GM21367 (cell line): ENCODE measurements at regions not wholly inside any gene's neighbourhood (a gene's known extent, or its start where the extent isn't known, plus 50 kb on each side); places are given as distances from the start of the nearest gene placed in this dataset.

Source experiments
- ATAC-seq: cut with Tn5 transposase; IDR thresholded peaks from one replicate; pipeline ENCODE4 v1.9.1; 2021; ENCODE audit not compliant: unreplicated experiment

DNA sequence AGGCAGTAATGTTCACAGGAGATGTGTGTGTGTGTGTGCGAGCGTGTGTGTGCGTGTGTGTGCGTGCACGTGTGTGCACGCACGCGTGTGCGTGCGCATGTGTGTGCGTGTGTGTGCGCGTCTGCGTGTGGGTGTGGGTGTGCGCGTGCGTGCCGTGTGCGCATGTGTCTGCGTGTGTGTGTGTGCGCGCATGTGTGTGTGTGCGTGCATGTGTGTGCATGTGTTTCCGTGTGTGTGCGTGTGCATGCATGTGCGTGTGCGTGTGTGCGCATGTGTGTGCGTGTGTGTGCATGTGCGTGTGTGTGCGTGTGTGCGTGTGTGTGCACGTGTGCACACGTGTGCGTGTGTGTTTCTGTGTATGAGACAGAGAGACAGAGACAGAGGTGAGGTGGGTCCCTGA lies 136.0 kb upstream of the CST7 start:
- no peak for ATAC-seq

GRCh38 chr20:24813496-24813895 lies 135.6 kb upstream of the CST7 start:
- ATAC-seq, result no peak

- ATAC-seq, result no peak
These were observed 135.1 kb upstream of the CST7 start for GRCh38 chr20:24813936-24814335.

DNA sequence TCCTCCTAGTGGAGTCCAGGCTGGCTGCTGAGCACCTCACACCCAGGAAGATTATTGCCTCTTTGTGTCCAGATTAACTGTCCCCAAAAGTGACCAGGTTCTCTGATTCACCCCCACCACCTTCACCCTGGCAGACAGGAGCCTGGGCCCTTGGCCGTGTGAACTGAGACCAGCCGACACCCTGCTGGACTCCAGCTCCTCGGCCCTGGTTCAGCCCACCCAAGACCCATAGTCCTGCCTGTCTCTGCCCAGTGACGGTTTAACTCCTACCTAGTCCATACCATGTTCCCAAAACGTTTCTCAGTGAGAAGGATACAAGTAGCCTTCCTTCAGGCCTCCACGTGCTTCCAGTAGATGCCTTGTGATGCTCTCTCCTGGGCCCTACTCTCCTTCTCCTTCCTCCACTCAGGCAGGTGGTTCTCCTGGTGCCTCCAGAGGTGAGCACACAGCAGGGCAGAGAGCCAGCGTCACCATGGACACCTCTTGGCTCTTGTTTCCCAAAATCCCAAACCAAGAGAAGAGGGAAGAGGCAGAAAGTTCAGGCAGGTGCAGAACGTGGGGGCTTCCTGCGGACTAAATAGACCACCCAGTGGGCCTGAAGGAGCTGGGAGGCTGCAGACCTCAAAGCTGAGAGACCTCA lies 134.4 kb upstream of the CST7 start:
- ATAC-seq, result no peak

DNA sequence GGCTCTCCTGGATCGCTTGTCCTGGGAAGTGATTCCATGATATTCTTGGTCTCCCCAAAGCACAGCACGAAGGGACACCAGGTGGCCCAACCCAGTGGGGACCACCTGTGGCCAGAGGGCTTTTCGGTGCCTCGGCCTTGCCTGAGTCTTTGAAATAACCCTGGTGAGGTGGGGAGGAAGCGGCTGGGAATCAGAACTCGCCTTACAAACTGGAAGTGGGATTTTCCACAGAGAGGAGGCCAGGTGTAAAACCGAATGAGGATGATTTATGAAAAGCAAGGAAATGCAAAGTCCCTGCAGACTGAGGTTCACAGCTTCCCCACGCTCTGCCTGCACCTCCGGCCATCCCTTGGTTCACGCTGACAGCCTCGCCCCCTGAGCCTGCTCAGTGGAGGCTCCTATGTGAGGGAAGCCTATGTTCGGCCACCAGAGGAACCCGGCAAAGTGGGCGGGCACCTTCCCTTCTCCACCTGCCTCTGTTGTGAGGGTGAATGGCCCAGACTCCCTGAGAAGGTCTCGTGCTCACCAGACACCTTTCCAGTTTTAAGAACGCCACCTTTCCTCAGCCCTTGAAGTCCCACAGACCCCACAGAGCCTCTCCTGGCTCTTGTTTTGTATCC lies 133.8 kb upstream of the CST7 start:
- no peak for ATAC-seq

DNA sequence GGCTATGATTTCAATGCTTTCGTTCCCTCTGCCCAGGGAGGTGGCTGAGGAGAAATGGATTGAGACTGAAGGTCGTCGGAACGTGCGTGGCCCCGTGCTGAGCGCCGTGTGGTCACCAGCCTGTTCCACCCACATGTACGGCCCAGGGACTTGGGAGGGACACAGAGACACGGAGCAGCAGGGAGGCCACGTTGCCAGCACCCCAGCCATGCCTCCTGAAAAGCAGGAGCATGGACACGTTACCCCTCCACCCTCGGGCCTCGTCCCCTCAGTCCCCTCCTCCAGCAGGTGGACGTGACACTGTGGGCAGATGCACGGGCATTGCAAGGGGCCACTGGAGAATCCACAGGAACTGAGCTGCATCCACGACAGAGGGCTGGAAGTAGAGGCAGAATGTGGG lies 133.1 kb upstream of the CST7 start:
- ATAC-seq, result no peak

DNA sequence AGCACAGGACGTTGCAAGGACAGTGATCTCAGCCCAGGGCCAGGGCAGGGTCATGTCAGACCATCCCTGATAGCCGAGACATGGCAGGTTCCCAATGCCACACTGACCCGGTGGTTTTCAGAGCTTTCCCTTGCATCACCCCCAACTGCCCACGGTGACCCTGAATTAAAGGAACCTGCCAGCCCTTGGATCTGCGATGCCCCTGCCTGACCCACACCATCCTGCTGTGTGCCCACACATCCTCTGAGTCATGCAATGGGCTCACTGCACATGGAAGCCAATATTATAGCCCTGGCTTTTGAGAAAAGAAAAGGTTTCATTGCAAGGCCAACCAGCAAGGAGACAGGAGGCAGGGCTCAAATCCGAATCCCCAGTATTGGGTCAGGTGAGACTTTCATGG lies 132.6 kb upstream of the CST7 start:
- ATAC-seq, result no peak

DNA sequence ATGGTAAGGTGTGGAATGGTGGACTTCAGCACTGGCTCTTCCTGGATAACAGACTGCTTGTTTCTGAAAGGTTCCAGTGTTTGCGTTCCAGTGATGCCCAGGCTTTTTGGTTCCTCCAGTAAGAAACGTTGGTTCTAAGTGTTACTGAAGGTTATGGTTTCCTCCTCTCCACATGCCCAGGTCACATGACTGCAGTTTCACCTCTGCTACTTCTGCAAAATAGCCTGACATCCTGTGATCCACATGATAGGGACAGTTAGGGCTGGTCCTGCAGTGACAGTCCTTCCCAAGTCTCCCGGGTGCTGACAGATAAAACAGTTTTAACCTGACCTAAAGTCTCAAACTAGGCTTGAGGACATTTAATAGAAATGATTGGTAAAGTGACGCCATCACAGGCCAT lies 132.2 kb upstream of the CST7 start:
- ATAC-seq, result no peak

DNA sequence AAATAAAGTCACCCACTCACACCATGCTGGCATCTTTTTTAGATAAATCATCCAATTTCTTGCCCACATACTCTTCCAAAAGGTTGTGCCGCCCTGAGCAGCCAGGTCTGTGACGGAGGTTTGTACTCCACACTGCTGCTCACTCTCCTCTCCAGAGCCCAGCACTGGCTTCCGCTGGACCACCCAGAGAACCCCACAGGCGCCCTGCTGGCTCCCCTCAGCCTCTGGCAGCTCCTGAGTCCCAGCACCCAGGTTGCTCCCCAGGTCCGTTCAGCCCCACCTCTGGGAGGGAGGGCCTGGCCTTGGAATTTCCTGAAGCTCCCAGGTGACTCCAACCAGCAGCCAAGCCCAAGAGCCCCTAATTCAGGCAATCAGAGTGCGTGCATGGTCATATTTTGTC lies 131.7 kb upstream of the CST7 start:
- no peak for ATAC-seq

GRCh38 chr20:24818056-24818455 lies 131.0 kb upstream of the CST7 start:
- ATAC-seq, result no peak

DNA sequence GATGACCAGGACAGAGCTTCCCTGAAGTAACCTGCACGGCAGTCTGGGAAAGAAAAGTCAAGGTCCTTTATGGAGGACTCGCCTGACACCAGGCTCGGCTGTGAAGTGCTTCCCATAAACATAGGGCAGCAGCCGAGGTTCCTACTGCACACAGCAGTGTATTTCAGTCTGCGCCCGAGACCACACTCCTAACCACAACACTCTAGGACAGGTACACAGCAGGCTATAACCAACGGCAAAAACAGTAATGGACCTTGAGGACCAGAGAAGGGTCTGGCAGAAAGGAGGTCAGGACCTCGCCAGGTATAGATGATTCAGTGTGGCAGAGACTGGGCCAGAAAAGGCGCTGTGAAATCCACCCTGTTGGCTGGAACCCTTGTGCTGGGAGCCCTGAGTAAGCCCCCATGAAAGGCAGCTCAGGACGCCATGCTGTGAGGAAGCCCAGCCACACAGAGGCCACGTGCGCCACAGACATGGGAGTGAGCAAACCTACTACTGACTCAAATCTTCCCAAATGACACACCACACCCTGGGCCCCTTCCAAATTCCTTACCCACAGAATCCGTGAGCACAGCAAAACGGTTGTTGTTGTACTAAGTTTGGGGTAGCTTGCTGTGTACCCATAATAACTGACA lies 129.6 kb upstream of the CST7 start:
- ATAC-seq, result no peak

DNA sequence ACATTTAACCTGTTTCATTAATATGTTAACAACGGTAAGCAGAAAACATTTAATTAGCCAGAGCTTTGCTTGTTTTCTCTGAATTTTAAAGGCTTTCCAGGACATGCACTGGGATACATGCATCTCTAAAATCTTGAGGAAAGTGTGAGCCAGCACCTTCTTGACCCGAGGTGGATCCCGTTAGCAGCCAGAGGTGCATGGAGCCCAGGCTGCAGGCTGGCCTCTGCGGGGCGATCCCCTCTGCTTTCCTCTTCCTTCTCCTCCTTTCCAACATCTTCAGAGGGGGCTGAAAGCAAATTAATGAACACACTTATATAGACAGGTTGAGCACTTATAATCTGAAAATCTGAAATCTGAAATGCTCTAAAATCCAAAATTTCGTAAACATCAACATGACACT lies 128.7 kb upstream of the CST7 start:
- no peak for ATAC-seq

GRCh38 chr20:24821391-24821790 lies 127.7 kb upstream of the CST7 start:
- ATAC-seq, result no peak

DNA sequence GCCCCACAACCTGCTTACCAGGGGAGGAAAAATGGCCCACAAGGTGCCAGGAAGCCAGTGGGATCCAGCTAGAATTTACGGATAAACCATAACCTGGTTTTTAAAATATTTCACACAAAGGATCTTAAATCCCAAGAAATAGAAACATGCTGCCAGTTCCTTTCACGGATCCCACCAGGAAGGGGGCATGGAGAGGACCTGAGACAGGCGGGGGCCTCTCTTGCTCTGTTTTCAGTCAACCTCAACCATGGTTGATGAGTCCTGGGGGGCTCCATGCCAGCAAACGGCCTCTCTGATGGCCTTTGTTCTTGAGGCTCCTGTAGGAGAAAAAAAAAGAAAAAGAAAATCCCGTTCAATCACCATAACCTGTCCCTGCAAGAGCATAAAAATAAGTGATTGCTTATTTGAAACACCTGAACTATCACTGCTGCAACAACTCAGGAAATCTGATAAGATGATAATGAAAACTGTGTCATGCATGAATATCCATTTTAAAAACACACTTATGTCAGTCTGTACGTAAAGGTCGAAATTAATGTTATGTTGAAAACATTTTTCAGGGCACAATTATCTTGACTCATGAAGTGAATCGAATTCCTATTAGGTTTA lies 125.8 kb upstream of the CST7 start:
- no peak for ATAC-seq

- no peak for ATAC-seq
These were observed 124.9 kb upstream of the CST7 start for GRCh38 chr20:24823989-24824693.

- no peak for ATAC-seq
These were observed 123.5 kb upstream of the CST7 start for GRCh38 chr20:24825591-24825990.

DNA sequence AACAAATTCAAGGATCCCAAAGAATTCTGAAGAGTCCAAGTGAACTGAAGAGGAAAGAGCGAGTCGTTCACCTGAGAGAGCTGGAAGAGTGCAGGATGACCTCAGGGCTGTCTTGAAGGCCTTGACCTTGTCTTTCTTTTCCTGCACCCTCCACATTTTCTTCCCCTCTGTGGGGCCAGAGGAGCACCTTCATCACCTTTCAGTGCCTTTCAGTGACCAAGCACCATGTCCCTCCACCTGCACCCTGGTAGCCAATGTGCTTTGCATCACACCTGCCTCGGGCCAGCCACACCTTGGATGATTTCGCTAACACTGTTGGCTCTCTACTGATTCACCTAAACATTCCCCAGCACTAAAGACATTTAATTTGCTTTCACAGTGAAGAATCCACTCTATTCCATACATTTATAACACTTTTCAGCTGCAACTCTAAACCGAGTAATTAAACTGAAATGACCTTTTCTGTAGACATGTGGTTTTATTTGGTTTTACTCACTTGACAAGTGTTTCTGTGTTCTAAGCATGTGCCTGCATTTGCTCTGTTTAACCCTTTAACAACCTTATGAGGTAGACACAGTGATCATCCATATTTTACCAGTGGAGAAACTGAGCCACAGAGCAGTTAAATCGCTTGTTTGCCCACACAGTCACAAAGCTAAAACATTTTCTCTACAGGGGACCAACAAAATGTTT lies 121.3 kb upstream of the CST7 start:
- ATAC-seq, result no peak

DNA sequence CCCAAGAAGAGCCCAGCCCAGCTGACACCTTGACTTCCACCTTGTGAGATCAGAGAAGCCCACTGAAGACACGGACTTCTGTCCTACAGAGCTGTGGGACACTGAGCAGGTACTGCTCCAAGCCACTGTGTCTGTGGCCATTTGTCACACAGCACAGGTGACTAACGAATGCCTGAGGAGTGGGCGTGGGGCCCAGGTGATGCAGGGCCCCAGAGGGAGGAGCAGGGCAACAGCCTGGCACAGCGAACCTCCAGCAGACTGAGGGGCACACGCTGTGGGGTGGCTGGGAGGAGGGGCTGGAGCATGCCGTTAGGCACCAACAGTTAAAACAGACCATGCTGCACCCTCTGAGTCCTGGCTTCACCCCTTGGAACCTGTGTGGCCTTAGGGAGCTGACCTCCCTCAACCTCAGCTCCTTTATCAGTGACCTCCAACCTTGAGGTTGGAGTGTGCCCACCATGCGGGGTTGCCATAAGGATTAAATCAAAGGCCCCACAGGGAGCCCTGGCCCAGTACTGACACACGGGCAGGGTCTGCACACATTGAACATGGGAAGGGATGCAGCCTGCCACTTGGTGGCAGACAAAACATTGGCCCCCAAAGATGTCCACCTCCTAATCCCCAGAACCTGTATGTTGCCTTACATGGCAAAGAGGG lies 119.9 kb upstream of the CST7 start:
- no peak for ATAC-seq

DNA sequence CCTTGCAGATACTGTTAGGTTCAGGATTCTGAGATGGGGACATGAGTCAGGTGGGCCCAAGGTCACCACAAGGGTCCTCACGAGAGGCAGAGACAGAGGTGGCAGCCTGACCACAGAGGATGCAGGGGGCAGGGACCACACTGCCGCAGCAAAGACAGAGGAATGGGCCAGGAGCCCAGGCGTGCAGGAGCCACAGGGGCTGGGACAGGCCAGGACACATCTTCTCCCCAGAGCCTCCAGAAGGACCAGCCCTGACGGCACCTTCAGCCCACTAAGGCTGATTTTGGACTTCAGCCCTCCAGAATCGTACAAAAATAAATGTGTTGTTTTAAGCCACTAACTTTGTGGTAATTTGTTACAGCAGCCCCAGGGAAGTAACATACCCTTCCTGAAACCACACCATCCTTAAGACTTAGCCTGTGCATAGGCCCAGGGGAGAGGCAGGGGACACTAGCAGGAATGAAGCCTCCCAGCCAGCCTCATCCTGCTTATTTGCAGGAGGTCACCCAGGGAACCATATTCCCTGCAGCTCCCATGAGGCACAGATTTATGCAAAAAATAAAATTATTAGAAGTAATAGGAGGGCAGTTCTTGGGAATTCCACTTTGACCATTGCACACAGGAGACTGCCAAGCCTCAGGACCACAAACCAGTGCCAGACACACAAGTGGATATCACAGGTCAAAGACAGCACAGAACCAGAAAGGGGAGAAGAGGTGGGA lies 119.3 kb upstream of the CST7 start:
- no peak for ATAC-seq

DNA sequence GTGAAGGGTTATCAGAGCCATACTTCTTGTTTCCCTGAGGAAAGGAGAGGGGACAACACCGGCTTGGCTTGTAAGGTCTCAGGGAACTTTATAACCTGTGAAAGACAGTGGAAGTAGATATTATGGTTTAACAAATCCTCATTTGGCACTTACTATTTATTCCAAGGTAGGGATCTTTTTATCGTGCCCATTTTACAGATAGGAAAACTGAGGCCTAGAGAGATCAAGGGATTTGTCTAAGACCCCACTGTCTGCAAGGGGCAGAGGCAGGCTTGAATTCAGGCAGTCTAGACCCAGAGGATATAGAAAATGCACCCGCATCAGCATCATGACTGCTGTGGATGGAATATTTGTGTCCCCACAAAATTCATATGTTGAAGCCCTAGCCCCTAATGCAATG lies 118.4 kb upstream of the CST7 start:
- ATAC-seq, result no peak
